H1 (cell line): ENCODE measurements at regions not wholly inside any gene's neighbourhood (a gene's known extent, or its start where the extent isn't known, plus 50 kb on each side); places are given as distances from the start of the nearest gene placed in this dataset.

ENCODE experiments used
- BRCA1 ChIP-seq: IDR thresholded peaks from 2 replicates; pipeline ENCODE4 v1.6.1; 2012; ENCODE audit warnings: low read depth, low read length, improper control_type of control experiment
- CEBPB ChIP-seq: IDR thresholded peaks from 2 replicates; pipeline ENCODE4 v1.6.1; 2012; ENCODE audit warnings: low read depth, low read length
- CREB1 ChIP-seq: IDR thresholded peaks from 2 replicates; pipeline ENCODE4 v1.6.1; 2012; ENCODE audit warnings: inconsistent platforms
- CTCF ChIP-seq, 3 experiments: IDR thresholded peaks; 1 replicate in 2 of 3; 2 replicates in 1 of 3; pipeline versions ENCODE4 v1.5.1 to v1.6.1; 2011; ENCODE audit warnings: low read length in 3 of 3, mild to moderate bottlenecking in 3 of 3, inconsistent platforms in 2 of 3, low read depth in 1 of 3, moderate library complexity in 1 of 3; ENCODE audit not compliant: insufficient read depth in 1 of 3; ENCODE audit errors: control extremely low read depth in 1 of 3
- EZH2 ChIP-seq: fragments of 200-600 bp; sonication (generic); IDR thresholded peaks from 2 replicates; pipeline ENCODE4 v1.7.1; 2012; ENCODE audit warnings: low read depth, mild to moderate bottlenecking, moderate library complexity, low read length, inconsistent platforms; ENCODE audit not compliant: severe bottlenecking
- GTF2F1 ChIP-seq: IDR thresholded peaks from 2 replicates; pipeline ENCODE4 v1.6.1; 2012; ENCODE audit warnings: low read depth, low read length, improper control_type of control experiment, borderline replicate concordance
- MAFK ChIP-seq: IDR thresholded peaks from 2 replicates; pipeline ENCODE4 v1.6.1; 2012; ENCODE audit warnings: low read depth, mild to moderate bottlenecking, improper control_type of control experiment, low read length
- POLR2AphosphoS5 ChIP-seq: IDR thresholded peaks from 2 replicates; pipeline ENCODE4 v1.6.1; 2011; ENCODE audit warnings: low read depth, low read length
- SIRT6 ChIP-seq: IDR thresholded peaks from one replicate; pipeline ENCODE4 v1.7.1; 2012; ENCODE audit warnings: low read length, inconsistent platforms
- SRF ChIP-seq: IDR thresholded peaks from 2 replicates; pipeline ENCODE4 v1.6.1; 2011; ENCODE audit warnings: mild to moderate bottlenecking, low read depth, low read length, moderate library complexity
- YY1 ChIP-seq: IDR thresholded peaks from 2 replicates; pipeline ENCODE4 v1.6.1; 2011; ENCODE audit warnings: low read depth, mild to moderate bottlenecking, low read length
- ZNF274 ChIP-seq: IDR thresholded peaks from 2 replicates; pipeline ENCODE4 v1.7.0; 2012; ENCODE audit warnings: low read length, borderline replicate concordance; ENCODE audit errors: extremely low read depth

- TF ChIP-seq BRCA1, result no peak
- TF ChIP-seq CTCF (IDR thresholded peaks at IDR 0.05; ENCODE audit: control extremely low read depth in 1 of 3, insufficient read depth in 1 of 3, low read depth in 1 of 3, low read length in 3 of 3), result no peak
- TF ChIP-seq GTF2F1, result no peak
- TF ChIP-seq MAFK, result no peak
- no peak for TF ChIP-seq YY1
- TF ChIP-seq EZH2, result no peak
- TF ChIP-seq POLR2AphosphoS5, result no peak
- TF ChIP-seq ZNF274, result no peak
- no peak for TF ChIP-seq SRF
- no peak for TF ChIP-seq CREB1
- TF ChIP-seq CEBPB, result no peak
- no peak for TF ChIP-seq SIRT6
Measured at GRCh38 chr3:137172728-137173127, 214.9 kb downstream of the IL20RB start.
